GM23338 (cell line): ENCODE measurements at regions not wholly inside any gene's neighbourhood (a gene's known extent, or its start where the extent isn't known, plus 50 kb on each side); places are given as distances from the start of the nearest gene placed in this dataset.

Source experiments
- CREB1 ChIP-seq: fragments of 250-450 bp; sonication (Bioruptor Pico); IDR thresholded peaks from 2 replicates; pipeline ENCODE4 v1.5.0; 2020; ENCODE audit warnings: low read depth, mild to moderate bottlenecking, moderate library complexity
- CTCF ChIP-seq, 2 experiments: fragments of 200-600 bp in 1 of 2; sonication (generic) in 1 of 2; conservative IDR thresholded peaks; 2 replicates each; pipeline versions ENCODE4 v1.5.1 to v1.6.1; 2016 to 2017; ENCODE audit warnings: antibody characterized with exemption in 2 of 2, low read depth in 2 of 2, mild to moderate bottlenecking in 2 of 2, moderate library complexity in 1 of 2
- ETS1 ChIP-seq: IDR thresholded peaks from 2 replicates; pipeline ENCODE4 v1.6.1; 2016; ENCODE audit warnings: antibody characterized with exemption
- EZH2phosphoT487 ChIP-seq: fragments of 200-600 bp; sonication (generic); IDR thresholded peaks from one replicate; pipeline ENCODE4 v1.8.1; 2018; ENCODE audit warnings: antibody characterized with exemption; ENCODE audit not compliant: unreplicated experiment
- NANOG ChIP-seq: IDR thresholded peaks from 2 replicates; pipeline ENCODE4 v1.6.1; 2016; ENCODE audit warnings: antibody characterized with exemption, borderline replicate concordance
- POLR2AphosphoS5 ChIP-seq: IDR thresholded peaks from 2 replicates; pipeline ENCODE4 v1.6.1; 2016; ENCODE audit warnings: antibody characterized with exemption, low read depth
- REST ChIP-seq: IDR thresholded peaks from one replicate; pipeline ENCODE4 v1.6.1; 2018; ENCODE audit warnings: antibody characterized with exemption; ENCODE audit not compliant: unreplicated experiment
- ZNF114 ChIP-seq: fragments of 250-450 bp; sonication (Bioruptor Pico); IDR thresholded peaks from 2 replicates; pipeline ENCODE4 v1.5.0; 2020; ENCODE audit warnings: mild to moderate bottlenecking, moderate library complexity

- no peak for TF ChIP-seq CTCF (conservative IDR thresholded peaks at IDR 0.05; ENCODE audit: low read depth in 2 of 2)
- no peak for TF ChIP-seq ZNF114 (CRISPR knock-in tag)
- TF ChIP-seq REST, result no peak
- TF ChIP-seq ETS1, result no peak
- no peak for TF ChIP-seq EZH2phosphoT487
- TF ChIP-seq CREB1 (CRISPR knock-in tag), result no peak
- TF ChIP-seq POLR2AphosphoS5, result no peak
- TF ChIP-seq NANOG, result no peak
These were observed 234.5 kb upstream of the CHST9 start for GRCh38 chr18:27419646-27420045.
